Astrocyte of the hippocampus (primary cell): ENCODE measurements at regions not wholly inside any gene's neighbourhood (a gene's known extent, or its start where the extent isn't known, plus 50 kb on each side); places are given as distances from the start of the nearest gene placed in this dataset.

ENCODE experiments used
- DNase-seq: peaks from one replicate; pipeline ENCODE4 v3.0.0; 2011; ENCODE audit warnings: low read depth, low spot score

DNA sequence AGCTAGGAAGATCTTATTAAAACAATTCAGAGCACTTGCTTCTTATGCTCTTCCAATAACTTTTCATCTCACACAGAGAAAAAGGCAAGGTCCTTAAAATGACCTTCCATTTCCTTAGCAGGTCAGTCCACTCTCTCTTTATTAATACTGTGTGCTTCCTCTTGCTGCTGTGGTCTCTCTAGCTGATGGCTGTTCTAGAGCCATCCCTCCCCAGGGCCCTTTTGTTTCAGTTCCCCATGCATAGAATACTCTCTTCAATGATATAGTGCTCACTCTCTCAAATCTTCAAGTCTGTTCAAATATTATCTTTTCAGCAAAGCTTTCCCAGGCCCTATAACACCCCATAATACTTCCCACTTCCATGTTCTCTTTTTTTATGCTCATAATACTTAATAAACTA is 469.3 kb downstream of the METTL4 start:
- no peak for DNase-seq

DNA sequence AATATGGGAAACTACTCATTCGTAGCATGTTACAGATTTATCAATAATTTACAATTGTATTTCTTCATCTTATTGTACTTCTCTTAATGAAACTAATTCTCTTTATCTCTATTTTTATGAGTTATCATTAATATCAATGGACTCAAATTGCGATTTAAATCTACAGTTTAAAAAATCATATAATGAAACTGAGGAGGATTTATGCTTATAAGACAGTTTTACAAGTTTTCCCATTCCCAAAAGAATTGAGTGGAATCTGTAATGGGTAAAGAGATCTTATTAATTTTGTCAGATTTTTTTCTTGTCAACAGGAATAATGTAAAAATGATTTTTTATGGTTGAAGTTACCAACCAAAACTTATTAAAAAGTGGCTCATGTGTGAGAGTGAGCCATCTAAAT is 468.0 kb downstream of the METTL4 start:
- DNase-seq, result no peak

DNA sequence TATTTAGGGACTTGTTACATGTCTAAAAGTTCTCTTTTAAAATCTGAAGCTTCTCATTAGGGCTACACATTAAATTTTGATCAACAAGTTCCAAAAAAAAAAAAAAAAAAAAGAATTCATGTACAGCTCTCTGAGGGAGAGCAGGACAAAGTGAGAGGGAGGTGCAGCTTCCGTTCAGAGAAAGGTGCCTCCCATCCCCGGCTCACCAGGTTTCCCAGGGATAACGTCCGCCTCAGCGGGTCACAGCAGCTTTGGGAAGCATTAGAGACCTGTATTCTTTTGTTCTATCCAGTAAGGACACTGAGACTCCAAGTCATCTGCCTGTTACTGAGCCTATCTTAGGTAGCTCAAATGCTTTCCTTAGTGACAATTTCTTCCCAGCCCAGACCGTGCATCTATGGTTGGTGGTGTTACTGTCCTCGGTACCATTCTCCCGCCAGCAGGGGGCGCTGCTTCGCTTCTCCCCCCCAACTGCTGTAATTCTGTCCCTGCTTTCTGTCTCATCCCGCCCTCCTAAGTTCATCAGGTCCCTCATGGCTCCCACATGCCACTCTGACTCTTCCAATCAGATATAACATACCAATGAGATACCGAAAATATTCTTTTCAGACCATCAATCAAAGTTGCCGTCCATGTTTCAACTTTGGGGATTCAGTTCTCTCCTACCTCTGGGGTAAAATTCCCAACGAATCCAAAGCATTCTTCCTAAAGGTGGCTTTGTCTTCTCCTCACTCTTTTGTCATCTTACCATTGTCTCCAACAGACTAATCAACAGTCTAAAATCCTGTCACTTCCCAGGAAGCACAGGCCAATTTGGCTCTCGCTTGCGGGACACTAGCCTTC is 466.5 kb downstream of the METTL4 start:
- peak; percentile 62 for DNase-seq

DNA sequence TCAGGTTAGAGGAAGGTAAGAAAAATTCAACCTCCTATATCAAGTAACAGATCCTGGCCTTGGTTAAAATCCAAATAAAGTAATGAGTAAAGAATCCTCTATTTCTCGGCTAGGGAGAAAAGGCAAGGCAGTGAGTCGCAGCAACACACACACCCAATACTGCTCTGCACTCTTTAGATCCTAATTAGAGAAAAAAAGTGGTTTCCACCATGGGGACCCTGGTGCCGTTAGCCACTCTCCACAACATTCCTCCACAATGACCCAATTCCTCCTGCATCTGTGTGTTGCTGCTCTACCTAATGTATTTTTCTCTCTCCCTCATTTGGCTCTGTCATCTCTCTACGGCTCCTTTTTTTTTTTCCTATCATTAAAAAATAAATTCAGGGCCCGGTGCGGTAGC is 462.7 kb downstream of the METTL4 start:
- peak; percentile 83 for DNase-seq

DNA sequence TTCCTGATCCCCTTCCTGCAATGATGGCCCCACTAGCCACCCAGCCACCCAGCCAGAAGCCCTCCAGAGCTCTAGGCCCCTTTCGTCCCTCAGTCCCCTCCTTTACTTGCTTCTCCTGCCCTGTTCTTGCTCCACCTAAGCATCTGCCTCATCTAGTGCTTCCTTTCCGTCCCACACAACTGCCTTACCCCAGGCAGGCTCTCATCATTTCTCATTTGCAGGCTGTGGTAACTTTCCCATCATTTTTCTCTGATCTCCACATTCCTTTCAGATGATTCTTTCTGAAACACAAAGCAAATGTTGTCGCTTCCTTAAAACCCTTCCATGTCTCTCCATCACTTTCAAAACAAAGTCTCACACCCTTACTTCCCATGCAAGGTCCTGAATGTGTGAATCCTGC is 459.8 kb downstream of the METTL4 start:
- peak; percentile 65 for DNase-seq

DNA sequence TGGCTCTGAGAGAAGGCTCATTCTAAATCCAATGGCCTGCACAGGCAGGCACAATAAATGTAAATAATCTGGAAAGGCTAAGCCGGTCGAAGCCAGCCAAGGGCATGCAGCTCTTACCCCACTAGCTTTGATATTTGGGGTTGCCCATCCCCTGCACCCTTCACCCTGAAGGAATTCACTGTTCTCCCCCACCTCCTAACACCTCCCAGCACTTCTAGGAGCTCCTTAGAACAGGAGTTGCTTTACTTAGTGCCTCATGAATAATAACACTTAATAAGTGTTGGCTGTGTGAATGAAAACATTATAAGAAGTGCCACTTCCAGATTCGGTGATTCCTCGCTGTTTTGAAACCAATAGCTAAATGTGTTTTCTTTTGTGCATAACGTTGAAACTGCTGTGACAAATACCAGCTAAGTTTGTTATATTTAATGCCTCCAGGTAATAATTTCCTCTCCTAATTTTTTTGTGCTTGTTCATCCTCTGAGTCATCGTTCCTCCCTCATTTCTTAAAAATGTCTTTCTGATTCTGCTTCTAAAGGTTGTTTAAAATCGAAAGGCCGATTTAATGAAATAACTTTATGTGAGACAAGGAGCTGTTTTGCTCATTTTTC is 458.8 kb downstream of the METTL4 start:
- DNase-seq, result peak; percentile 10

DNA sequence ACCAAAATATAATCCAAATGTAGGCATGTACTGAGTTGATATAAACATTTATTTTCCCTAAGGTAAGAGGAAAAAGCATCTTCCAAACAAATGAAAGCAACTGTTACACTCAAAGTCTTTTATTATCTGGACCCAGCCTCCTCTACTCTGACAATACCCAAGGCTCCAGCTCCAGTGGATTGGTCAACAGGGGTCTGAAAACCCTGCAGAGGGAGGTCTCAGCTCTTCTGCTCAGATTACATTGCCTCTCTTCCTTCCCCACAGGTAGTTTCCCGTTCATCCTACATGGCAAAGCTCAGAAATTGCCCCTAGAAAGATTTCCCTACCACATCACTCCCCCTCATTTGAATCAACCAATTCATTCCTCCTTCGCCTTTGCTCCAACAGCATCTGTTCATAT is 457.0 kb downstream of the METTL4 start:
- DNase-seq, result no peak

DNA sequence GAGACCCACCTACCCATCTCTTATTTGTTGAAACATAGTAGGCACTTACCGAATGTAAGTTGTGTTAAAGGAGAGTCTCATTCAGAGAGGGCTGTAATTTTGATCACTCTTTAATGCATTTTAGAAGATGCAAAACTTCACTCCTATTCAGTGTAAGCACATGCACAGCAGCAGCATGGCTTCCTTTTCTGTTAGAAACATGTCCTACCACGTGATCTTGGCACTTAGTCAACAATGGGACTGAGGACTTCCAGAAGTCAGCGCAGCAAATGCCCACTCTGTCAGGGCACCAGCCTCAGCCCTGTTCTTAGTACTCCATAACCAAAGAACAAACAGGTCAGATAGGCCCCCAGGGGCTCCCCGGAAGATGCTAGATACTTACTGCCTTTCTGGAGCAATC is 456.5 kb downstream of the METTL4 start:
- no peak for DNase-seq

DNA sequence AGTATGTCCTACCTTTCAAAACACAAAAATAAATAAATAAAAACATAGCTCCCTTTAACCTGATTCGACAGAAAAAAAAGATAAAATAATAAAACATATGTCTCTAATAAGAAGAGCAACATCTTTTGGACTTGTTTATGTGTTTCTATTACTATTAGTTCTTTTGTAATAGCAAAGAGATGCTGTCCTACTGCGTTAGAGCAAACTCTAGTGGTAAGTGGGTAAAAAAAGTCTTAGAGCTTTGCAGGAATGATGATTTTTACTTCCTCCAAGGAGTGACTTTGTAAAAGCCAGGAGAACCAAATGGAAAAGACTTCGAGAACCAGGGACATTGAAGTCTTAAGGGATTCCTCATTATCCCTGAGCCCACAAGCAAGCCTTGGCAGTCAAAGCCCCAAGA is 450.1 kb downstream of the METTL4 start:
- no peak for DNase-seq

DNA sequence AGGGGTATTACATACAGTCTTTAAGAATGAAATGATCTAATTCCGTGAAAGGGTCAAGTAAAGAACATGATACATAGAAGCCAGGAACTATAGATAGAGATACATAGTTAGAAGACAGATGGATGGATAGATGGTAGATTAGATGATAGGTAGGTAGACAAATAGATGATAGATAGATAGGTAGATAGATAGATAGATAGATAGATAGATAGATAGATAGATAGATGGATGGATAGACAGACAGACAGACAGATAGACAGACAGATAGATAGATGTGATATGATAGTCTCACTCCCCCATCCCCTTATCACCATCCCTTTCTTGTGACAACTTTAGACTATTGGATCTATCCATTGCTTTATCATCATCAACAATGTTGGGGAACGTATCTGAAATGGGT is 448.2 kb downstream of the METTL4 start:
- no peak for DNase-seq

DNA sequence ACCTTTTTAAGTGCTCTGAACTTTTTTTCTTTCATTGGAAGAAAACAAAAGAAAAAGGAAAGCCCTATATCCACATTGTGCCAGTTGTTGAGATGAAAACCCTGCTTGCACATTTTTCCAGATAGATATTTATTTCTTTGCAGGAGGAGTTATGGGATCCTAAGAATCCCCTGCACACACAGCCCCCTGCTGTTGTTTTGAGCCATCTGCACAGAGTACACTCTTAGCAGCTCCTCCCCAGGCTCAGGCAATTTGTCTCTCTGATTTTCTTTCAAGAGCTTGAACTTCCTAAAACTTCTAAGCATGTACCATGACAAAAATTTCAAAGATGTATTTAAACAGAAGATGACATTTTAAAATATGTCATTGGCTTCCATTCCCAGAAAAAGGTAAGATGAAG is 436.9 kb downstream of the METTL4 start:
- no peak for DNase-seq

DNA sequence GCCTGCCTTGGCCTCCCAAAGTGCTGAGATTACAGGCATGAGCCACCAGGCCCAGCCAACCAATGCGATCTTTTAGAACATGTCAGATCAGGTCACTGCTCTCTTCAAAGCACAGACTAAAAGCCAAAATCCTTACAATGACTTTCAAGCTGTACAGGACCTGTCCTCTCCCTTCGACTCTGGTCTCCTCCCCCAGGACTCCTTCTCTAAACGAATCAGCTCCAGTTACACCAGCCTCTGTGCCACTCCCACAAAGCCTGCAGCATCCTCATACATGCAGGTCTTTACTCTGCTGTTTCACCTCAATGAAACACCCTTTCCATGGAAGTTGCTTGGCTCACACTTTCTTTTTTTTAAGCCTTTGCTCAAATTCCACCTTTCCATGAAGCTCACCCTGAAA is 436.0 kb downstream of the METTL4 start:
- no peak for DNase-seq

DNA sequence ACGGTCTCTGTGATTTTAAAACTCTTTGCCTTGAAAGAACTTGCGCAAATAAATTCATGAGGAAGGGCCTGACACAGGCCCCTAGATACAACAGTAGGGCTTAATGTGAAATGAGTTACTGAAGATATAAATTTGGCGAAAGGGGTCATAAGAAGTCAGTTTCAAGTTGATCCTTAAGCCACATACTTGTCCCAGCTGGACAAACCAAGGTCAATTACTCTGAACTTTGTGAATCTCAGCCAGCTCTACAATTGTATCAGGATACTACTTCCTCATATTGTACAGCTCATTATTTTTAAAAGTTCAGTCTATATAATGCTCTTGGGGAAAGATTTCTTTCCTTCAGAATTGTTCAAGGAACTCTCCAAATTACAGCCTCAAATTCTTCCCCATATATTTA is 432.8 kb downstream of the METTL4 start:
- no peak for DNase-seq

DNA sequence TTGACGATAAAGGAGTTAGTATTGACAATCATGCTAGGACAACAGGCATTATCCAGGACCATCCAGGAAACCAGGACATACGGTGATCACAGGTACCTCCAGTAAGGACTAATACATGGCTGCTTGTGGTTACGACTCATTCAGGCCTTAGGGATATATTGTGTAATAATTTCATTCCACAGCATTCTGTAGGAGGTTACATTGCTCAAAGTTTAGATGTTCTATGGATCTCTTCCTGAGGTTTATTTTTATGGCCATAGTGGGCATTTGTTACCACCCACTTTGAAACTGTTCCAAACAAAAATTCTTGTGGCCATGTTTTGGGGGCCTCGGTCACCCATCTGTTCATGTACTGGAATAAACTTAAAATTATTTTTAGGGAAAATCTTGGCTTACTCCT is 431.6 kb downstream of the METTL4 start:
- peak; percentile 29 for DNase-seq

DNA sequence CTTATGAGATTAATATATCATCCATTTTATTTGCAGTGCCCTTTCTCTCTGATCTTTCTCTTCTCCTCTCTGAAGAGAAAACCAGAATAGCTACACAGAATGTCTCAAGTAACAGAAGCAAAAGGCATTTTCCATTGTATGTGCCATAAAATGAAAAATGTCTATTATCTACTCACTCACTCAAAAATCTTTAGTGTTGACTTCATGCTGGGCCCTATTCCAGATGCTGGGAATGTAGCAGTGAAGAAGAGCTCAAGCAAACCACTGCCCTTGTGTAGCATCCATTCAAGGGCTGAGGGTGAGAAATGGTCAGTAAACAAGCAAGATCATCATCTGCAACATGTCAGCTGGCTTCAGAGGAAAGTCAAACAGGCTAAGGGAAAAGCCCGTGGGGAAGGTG is 427.7 kb downstream of the METTL4 start:
- peak; percentile 5 for DNase-seq

DNA sequence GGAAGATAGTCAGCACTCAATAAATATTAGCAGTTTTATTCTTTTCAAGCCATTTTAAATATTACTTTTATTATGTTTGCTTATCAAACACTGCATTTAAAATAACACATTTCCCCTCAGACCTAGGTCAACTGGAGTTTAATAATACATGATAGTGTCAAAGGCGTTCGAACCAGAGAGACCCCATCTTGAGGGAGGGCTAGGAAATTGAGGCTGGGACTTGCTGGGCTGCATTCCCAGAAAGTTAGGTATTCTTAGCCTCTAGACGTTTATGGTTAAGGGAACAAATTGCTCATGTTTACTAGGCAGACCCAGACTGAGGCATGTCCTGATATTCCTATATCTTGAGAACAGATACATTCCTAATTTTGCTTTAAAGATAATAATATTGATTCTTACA is 426.5 kb downstream of the METTL4 start:
- no peak for DNase-seq

DNA sequence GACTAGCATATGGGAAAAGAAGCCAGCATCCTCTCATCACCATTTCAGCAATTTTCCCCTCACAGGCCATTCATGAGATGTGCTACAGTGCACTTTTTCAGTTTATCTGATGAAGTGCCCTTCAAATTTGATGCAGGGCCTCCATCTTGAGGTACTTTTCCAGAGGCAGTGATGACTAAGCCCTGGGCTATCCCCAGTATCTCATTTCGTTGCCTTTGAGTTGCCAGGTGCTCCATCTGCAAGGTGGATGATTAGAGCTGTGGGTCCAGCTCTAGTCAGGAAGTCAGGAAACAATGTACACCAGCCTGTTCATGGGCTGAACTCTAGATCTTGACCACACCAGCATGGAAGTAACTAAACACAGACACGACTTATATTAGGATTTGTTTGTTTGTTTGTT is 425.2 kb downstream of the METTL4 start:
- DNase-seq, result no peak

DNA sequence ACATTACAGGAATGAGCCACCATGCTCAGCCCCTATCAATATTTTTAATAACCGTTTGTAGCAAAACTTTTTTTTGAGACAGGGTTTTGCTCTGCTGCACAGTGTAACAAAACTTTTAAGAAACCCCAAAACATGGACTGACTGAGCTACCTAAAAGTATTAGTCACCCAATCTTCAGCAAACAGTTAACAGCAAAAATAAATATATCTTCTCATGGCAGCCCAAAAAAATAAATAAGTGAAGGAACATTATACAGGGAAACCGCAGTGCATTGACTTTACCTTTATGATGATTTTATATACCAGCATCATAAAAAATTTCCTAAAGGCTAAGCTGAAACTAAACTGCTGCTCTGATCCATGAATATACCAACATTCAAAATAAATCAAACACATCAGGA is 424.6 kb downstream of the METTL4 start:
- no peak for DNase-seq

DNA sequence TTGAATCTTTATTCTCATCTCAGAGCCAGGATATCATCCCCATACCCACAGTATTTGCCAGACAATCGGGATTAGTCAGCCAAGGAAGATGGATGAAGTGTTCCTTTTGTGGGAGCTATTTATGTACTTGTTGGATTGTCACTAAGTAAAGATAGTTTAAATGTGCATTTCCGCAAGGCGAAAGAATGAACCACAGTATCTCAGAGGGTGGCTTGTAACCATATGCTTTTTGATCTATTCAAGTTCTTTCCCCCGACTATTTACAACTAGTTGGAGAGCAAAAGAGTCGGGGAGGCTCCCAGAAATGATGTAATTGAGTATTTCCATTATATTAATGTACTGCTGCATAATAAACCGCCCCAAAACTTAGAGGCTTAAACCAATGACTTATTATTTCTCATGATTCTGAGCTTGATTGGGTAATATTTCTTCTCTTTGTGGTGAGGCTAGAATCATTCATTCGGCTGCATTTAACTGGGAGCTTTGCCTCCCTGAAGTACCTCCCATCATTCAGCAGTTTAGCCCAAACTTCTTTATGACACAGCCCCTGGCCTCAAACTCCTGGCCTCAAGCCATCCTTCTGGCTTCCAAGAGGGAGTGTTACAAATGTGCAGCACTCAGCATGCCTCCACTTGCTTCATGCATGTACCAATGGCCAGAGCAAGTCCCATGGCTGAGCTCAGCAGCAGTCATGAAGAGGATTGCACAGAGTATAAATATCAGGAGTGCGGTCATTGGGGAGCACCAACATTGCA is 423.7 kb downstream of the METTL4 start:
- peak; percentile 51 for DNase-seq

DNA sequence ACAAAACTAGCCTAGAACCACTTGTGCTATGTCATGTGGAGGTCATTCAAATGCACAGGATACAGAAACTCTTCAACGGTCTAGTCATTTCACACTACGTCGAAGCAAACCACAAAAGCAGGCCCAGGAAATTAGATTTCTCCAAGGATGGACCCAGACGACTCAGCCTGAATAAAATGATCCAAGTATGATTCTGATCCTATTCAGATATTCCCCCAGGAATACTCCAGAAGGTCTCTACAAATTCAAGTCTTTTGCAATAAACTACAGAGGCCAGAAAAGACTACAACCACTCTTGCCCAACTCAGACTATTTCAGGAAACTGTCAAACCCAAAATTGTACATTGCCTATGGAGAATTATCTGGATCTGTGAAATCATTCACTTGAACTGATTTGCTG is 422.5 kb downstream of the METTL4 start:
- no peak for DNase-seq

DNA sequence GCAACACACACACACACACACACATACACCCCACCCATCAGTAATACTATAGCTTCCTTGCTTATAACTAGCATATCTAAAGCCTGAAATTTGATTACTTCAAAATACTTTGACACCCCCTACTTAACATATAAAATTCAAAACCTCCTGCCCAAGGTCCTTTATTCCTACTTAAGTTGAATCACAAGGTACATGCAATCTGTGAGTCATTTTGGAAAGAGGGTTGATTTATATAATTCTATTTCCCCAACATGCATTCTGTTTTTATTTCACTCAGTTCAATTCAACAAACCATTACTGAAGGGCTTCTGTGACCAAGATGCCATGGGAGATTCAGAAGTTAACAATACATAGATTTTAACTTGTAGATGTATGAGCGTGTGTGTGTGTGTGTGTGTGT is 420.7 kb downstream of the METTL4 start:
- no peak for DNase-seq

DNA sequence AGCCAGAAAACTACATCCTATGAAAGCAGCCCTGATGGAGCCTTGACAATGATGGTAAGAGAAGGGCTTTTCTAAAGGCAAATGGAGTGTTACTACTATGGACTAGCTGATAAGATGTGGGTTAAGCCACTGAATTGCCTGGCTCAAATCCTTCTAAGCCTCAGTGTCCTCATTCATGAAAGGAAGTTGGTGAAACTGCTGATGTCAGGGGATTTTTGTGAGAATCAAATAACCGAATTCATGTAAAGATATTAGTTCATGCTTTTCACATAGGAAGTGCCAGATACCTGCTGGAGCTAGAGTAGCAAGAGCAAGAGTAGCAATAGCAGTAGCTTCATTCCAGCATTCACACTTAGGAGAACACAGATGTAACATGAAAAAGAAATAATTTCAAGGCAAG is 417.0 kb downstream of the METTL4 start:
- no peak for DNase-seq
